ENCODE measurements at regions not wholly inside any gene's neighbourhood (a gene's known extent, or its start where the extent isn't known, plus 50 kb on each side); places are given as distances from the start of the nearest gene placed in this dataset.

DNA sequence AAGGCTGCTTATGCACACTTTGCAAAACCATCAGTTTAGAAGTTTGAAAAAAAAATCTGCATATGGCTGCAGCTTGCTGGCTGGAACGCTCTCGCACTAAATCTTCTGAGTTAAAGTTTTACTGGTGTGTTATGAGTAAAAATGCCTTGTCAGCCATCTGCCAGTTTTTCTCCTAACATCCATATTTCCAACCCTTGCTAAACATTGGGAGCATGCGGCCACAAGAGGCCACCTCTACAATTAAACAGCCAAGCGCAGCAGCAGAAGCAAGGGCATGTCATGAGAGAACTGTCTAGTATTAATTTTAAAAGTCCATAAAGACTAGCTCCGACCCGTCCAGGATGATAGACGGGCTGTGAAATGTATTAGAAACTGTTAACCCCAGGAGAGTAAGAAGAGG is 248.3 kb downstream of the TSHZ3 start:
- no peaks in the 10 kb centered on the region for H3K36me3 ChIP-seq (ENCODE audit: insufficient read depth, low read length)
- no peaks in the 10 kb centered on the region for H3K9me3 ChIP-seq (ENCODE audit: control insufficient read depth, insufficient read depth, low read length)
- H3K4me1 ChIP-seq (ENCODE audit: insufficient read depth, low read length), result peaks cover 14% of the 10 kb centered on the region
- no peak overlapping the region for H3K9ac ChIP-seq (ENCODE audit: low read depth, low read length)

GRCh38 chr19:31100206-31100590 is 249.0 kb downstream of the TSHZ3 start:
- Histone ChIP-seq H3K36me3 (ENCODE audit: insufficient read depth, low read length) (no peaks in the 10 kb centered on the region), H3K9me3 (ENCODE audit: control insufficient read depth, insufficient read depth, low read length) (no peaks in the 10 kb centered on the region), H3K9ac (ENCODE audit: low read depth, low read length) (no peak overlapping the region), H3K4me1 (ENCODE audit: insufficient read depth, low read length) (peaks cover 7% of the 10 kb centered on the region)

- Histone ChIP-seq H3K36me3 (ENCODE audit: insufficient read depth, low read length) (no peaks in the 10 kb centered on the region), H3K4me1 (ENCODE audit: insufficient read depth, low read length) (peaks cover 6% of the 10 kb centered on the region), H3K9me3 (ENCODE audit: control insufficient read depth, insufficient read depth, low read length) (no peaks in the 10 kb centered on the region), H3K9ac (ENCODE audit: low read depth, low read length) (no peak overlapping the region)
These were observed 249.6 kb downstream of the TSHZ3 start for GRCh38 chr19:31099515-31100205.

- Histone ChIP-seq H3K4me1 (ENCODE audit: insufficient read depth, low read length) (peaks cover 6% of the 10 kb centered on the region), H3K9ac (ENCODE audit: low read depth, low read length) (no peak overlapping the region), H3K9me3 (ENCODE audit: control insufficient read depth, insufficient read depth, low read length) (no peaks in the 10 kb centered on the region), H3K36me3 (ENCODE audit: insufficient read depth, low read length) (no peaks in the 10 kb centered on the region)
These were observed 250.4 kb downstream of the TSHZ3 start for GRCh38 chr19:31098836-31099235.

GRCh38 chr19:31096935-31097545 is 252.2 kb downstream of the TSHZ3 start:
- no peak overlapping the region; the same call in 1 of the 2 replicates for H3K9ac ChIP-seq (ENCODE audit: low read depth, low read length)
- H3K36me3 ChIP-seq (ENCODE audit: insufficient read depth, low read length), result no peaks in the 10 kb centered on the region
- no peaks in the 10 kb centered on the region; the same call in 1 of the 2 replicates for H3K4me1 ChIP-seq (ENCODE audit: insufficient read depth, low read length)
- H3K9me3 ChIP-seq (ENCODE audit: control insufficient read depth, insufficient read depth, low read length), result no peaks in the 10 kb centered on the region

GRCh38 chr19:31096062-31096830 is 253.0 kb downstream of the TSHZ3 start:
- Histone ChIP-seq H3K4me1 (ENCODE audit: insufficient read depth, low read length) (no peaks in the 10 kb centered on the region; the same call in 1 of the 2 replicates), H3K36me3 (ENCODE audit: insufficient read depth, low read length) (no peaks in the 10 kb centered on the region), H3K9me3 (ENCODE audit: control insufficient read depth, insufficient read depth, low read length) (no peaks in the 10 kb centered on the region), H3K9ac (ENCODE audit: low read depth, low read length) (no peak overlapping the region)

GRCh38 chr19:31095100-31095804 is 254.0 kb downstream of the TSHZ3 start:
- Histone ChIP-seq H3K36me3 (ENCODE audit: insufficient read depth, low read length) (no peaks in the 10 kb centered on the region), H3K4me1 (ENCODE audit: insufficient read depth, low read length) (no peaks in the 10 kb centered on the region; the same call in 1 of the 2 replicates), H3K9ac (ENCODE audit: low read depth, low read length) (no peak overlapping the region), H3K9me3 (ENCODE audit: control insufficient read depth, insufficient read depth, low read length) (no peaks in the 10 kb centered on the region)

GRCh38 chr19:31092274-31092673 is 257.0 kb downstream of the TSHZ3 start:
- no peaks in the 10 kb centered on the region for H3K36me3 ChIP-seq (ENCODE audit: insufficient read depth, low read length)
- no peaks in the 10 kb centered on the region for H3K4me1 ChIP-seq (ENCODE audit: insufficient read depth, low read length)
- no peaks in the 10 kb centered on the region for H3K9me3 ChIP-seq (ENCODE audit: control insufficient read depth, insufficient read depth, low read length)
- H3K9ac ChIP-seq (ENCODE audit: low read depth, low read length), result no peak overlapping the region

- Histone ChIP-seq H3K9ac (ENCODE audit: low read depth, low read length) (no peak overlapping the region), H3K36me3 (ENCODE audit: insufficient read depth, low read length) (no peaks in the 10 kb centered on the region), H3K9me3 (ENCODE audit: control insufficient read depth, insufficient read depth, low read length) (no peaks in the 10 kb centered on the region), H3K4me1 (ENCODE audit: insufficient read depth, low read length) (no peaks in the 10 kb centered on the region)
These were observed 259.6 kb downstream of the TSHZ3 start for GRCh38 chr19:31089681-31090080.

GRCh38 chr19:31085125-31085524 is 264.1 kb downstream of the TSHZ3 start:
- Histone ChIP-seq H3K9ac (ENCODE audit: low read depth, low read length) (no peak overlapping the region), H3K36me3 (ENCODE audit: insufficient read depth, low read length) (no peaks in the 10 kb centered on the region), H3K4me1 (ENCODE audit: insufficient read depth, low read length) (no peaks in the 10 kb centered on the region), H3K9me3 (ENCODE audit: control insufficient read depth, insufficient read depth, low read length) (no peaks in the 10 kb centered on the region)

DNA sequence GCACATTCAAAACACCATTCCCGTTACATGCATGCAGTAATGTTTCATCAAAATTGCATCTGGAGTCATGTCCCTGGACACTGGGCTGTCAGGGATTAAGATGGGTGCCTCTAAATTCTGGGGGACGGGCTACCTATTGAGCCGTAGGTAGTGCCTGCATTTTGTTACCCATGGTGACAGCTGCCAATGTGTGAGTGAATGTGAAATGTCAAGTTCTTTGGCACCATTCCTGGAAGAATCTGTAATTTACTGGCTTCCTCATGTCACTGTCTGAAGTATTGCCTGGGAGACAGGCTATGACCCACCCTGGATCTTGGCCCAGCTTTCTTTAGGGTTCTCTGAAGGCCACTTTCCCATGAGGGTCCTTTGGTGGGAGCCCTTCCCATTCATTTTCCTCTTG is 266.1 kb downstream of the TSHZ3 start:
- Histone ChIP-seq H3K4me1 (ENCODE audit: insufficient read depth, low read length) (no peaks in the 10 kb centered on the region), H3K9me3 (ENCODE audit: control insufficient read depth, insufficient read depth, low read length) (no peaks in the 10 kb centered on the region), H3K9ac (ENCODE audit: low read depth, low read length) (no peak overlapping the region), H3K36me3 (ENCODE audit: insufficient read depth, low read length) (no peaks in the 10 kb centered on the region)

DNA sequence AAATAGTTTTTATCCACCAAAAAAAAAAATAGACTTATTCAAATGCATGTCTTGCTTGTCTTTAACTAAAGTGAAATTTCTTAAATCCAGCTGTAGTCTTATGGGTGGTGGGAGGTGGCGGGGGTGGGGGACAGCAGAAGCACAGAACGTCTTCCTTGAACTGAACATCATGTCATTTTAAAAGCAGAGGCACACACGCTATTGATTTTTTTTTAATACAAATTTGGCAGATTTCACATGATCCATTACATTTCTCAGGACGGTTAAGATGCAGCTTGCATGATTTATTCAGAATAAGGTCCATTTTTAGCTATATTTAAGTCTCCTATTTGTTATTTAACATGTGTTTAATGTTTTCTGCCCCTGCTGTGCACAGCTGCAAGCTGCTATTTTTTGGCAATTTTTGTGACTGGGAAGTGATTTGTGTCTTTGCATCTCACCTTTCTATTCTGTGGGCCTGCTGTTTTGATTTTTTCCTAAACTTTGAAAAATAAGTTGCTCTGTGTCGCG is 274.0 kb downstream of the TSHZ3 start:
- Histone ChIP-seq H3K9me3 (ENCODE audit: control insufficient read depth, insufficient read depth, low read length) (no peaks in the 10 kb centered on the region), H3K36me3 (ENCODE audit: insufficient read depth, low read length) (no peaks in the 10 kb centered on the region), H3K4me1 (ENCODE audit: insufficient read depth, low read length) (peaks cover 11% of the 10 kb centered on the region; the same call in 1 of the 2 replicates), H3K9ac (ENCODE audit: low read depth, low read length) (no peak overlapping the region)

DNA sequence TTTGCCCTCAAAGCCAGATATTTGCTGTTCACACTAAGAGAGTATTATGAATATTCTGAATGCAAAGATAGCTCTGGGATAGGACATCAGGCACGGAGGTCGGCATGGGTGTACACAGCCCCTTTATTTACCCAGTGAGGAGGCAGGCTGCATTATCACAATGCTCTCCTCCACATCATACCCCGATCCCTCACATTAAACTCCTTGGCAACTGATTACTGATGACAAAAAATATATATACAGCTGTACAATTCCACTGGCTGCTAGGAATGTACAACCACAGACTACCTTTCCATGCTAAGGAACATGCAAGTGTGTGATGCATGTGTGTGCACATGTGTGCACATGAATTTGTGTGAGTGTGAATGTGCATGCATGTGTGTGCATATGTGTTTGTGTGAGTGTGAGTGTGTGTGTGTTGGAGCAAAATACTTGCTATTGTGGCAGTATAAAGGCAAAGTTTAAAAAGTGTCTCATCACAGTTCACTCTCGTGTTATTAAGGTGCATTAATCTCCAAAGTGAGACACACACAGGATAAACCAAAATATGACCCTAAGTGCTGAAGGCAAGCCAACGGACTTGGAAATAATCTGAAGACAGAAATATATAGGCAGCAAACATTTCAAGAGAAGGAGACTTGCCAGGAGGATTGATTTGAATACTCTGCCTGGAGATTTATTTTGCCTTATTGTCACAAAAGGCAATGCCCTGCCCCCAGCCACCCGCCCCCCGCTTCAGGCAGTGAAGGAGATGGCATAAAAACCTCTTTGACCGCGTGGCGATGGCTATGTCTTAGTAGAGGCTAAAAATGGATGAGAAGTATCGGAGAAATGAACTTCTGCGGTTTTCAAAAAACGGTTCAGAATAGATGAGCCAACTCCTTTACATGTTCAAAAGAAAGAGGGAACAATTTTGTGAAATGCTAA is 274.8 kb downstream of the TSHZ3 start:
- no peak overlapping the region for H3K9ac ChIP-seq (ENCODE audit: low read depth, low read length)
- no peaks in the 10 kb centered on the region for H3K9me3 ChIP-seq (ENCODE audit: control insufficient read depth, insufficient read depth, low read length)
- H3K36me3 ChIP-seq (ENCODE audit: insufficient read depth, low read length), result no peaks in the 10 kb centered on the region
- H3K4me1 ChIP-seq (ENCODE audit: insufficient read depth, low read length), result peaks cover 11% of the 10 kb centered on the region; the same call in 1 of the 2 replicates

All from ES-I3 (cell line).